B cell (primary cell): ENCODE measurements at regions not wholly inside any gene's neighbourhood (a gene's known extent, or its start where the extent isn't known, plus 50 kb on each side); places are given as distances from the start of the nearest gene placed in this dataset.

Experiments
- CTCF ChIP-seq: fragments of 200-600 bp; IDR thresholded peaks from one replicate; pipeline ENCODE4 v1.8.0; 2022; ENCODE audit warnings: antibody characterized with exemption, mild to moderate bottlenecking
- EZH2 ChIP-seq: IDR thresholded peaks from 2 replicates; pipeline ENCODE4 v1.6.1; 2012; ENCODE audit warnings: borderline replicate concordance, low read depth, mild to moderate bottlenecking, moderate library complexity, low read length; ENCODE audit not compliant: insufficient read depth, poor library complexity, severe bottlenecking

GRCh38 chr9:96050048-96050860 lies 174.8 kb downstream of the ERCC6L2 start:
- TF ChIP-seq CTCF (no peak), EZH2 (no peak)
